Keratinocyte (primary cell): ENCODE measurements at regions not wholly inside any gene's neighbourhood (a gene's known extent, or its start where the extent isn't known, plus 50 kb on each side); places are given as distances from the start of the nearest gene placed in this dataset.

Experiments used
- EZH2 ChIP-seq: IDR thresholded peaks from one replicate; pipeline ENCODE4 v1.6.1; 2012; ENCODE audit warnings: inconsistent platforms, mild to moderate bottlenecking, low read length, moderate library complexity
- TF ChIP-seq, protein P1 (sequence below), 3 experiments: IDR thresholded peaks in 1 of 3; conservative IDR thresholded peaks in 1 of 3; optimal IDR thresholded peaks in 1 of 3; 2 replicates in 2 of 3; 3 replicates in 1 of 3; pipeline versions ENCODE3 to v1.5.1; 2011; ENCODE audit warnings: low read length in 3 of 3, mild to moderate bottlenecking in 3 of 3, moderate library complexity in 2 of 3, control low read depth in 1 of 3, inconsistent platforms in 1 of 3; ENCODE audit not compliant: insufficient read depth in 2 of 3; ENCODE audit errors: extremely low read depth in 1 of 3

DNA sequence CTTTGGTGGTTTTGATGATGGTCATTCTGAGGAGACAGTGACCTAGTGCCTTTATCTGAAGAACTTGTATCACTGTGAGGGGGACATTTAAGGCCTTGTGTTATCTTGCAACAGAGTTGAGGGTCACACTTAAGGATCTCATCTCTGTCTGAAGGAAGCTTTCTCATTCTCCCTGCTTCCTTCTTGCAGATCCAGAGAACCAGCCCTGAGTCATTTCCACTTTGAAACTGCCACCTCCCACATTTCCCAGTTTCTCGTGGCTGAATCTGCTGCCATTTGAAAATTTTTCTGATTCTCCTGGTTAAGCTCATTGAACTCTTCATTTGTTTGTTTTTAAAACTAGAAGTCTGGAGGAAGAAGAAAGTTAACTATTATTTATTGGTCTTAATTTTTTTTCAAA lies 190.2 kb upstream of the CDH11 start:
- TF ChIP-seq EZH2 = no peak
- TF ChIP-seq, protein P1, sequence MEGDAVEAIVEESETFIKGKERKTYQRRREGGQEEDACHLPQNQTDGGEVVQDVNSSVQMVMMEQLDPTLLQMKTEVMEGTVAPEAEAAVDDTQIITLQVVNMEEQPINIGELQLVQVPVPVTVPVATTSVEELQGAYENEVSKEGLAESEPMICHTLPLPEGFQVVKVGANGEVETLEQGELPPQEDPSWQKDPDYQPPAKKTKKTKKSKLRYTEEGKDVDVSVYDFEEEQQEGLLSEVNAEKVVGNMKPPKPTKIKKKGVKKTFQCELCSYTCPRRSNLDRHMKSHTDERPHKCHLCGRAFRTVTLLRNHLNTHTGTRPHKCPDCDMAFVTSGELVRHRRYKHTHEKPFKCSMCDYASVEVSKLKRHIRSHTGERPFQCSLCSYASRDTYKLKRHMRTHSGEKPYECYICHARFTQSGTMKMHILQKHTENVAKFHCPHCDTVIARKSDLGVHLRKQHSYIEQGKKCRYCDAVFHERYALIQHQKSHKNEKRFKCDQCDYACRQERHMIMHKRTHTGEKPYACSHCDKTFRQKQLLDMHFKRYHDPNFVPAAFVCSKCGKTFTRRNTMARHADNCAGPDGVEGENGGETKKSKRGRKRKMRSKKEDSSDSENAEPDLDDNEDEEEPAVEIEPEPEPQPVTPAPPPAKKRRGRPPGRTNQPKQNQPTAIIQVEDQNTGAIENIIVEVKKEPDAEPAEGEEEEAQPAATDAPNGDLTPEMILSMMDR (optimal IDR thresholded peaks at IDR 0.05 in 1 of 3, IDR thresholded peaks at IDR 0.05 in 1 of 3, conservative IDR thresholded peaks at IDR 0.05 in 1 of 3; ENCODE audit: extremely low read depth in 1 of 3, insufficient read depth in 2 of 3, low read length in 3 of 3) = no peak
